ENCODE measurements at regions not wholly inside any gene's neighbourhood (a gene's known extent, or its start where the extent isn't known, plus 50 kb on each side); places are given as distances from the start of the nearest gene placed in this dataset.

DNA sequence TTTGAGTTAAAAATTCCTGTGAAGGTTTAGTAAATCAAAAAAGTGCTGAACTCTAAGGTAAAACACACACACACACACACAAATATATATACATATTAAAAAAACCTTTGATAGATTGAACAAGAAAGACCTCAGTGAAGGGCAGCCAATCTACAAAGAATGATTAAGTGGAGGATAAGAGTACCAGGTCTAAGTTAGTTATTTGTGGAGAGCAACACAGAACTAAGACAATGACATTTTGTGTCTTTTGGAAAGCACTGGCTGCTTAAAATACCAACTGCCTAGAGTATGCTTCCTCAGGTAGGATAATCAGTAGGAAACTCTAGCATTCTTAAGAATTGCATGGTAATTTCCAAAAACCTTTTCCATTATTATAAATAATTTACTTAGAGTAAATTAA is 481.4 kb upstream of the SYT4 start:
- no peak for DNase-seq (ENCODE audit: low spot score)
- no peak overlapping the region for H3K4me3 ChIP-seq
- TF ChIP-seq, protein P1, sequence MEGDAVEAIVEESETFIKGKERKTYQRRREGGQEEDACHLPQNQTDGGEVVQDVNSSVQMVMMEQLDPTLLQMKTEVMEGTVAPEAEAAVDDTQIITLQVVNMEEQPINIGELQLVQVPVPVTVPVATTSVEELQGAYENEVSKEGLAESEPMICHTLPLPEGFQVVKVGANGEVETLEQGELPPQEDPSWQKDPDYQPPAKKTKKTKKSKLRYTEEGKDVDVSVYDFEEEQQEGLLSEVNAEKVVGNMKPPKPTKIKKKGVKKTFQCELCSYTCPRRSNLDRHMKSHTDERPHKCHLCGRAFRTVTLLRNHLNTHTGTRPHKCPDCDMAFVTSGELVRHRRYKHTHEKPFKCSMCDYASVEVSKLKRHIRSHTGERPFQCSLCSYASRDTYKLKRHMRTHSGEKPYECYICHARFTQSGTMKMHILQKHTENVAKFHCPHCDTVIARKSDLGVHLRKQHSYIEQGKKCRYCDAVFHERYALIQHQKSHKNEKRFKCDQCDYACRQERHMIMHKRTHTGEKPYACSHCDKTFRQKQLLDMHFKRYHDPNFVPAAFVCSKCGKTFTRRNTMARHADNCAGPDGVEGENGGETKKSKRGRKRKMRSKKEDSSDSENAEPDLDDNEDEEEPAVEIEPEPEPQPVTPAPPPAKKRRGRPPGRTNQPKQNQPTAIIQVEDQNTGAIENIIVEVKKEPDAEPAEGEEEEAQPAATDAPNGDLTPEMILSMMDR (IDR thresholded peaks at IDR 0.05): no peak
- no peak overlapping the region for H3K27ac ChIP-seq

DNA sequence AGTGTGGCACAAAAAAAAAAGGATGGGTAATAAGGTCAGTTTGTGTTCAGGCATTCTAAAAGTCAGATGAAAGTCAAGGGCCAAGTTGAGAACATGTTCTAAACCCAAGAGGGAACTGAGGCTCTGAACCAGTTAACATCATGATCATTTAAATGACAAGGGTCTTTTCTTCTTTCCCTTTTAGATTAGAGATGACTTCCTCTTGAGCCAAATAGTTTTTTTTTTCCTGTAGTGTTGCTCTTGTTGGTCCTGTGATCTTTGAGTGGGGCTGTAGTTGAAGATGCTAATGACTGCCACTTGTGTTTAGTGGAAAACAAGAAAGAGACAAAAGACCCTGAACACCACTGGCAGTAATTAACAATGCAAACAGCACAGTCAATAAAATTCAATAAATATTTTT is 482.7 kb upstream of the SYT4 start:
- H3K4me3 ChIP-seq: no peak overlapping the region
- TF ChIP-seq, protein P1 (IDR thresholded peaks at IDR 0.05): no peak
- H3K27ac ChIP-seq: no peak overlapping the region
- DNase-seq (ENCODE audit: low spot score): no peak

DNA sequence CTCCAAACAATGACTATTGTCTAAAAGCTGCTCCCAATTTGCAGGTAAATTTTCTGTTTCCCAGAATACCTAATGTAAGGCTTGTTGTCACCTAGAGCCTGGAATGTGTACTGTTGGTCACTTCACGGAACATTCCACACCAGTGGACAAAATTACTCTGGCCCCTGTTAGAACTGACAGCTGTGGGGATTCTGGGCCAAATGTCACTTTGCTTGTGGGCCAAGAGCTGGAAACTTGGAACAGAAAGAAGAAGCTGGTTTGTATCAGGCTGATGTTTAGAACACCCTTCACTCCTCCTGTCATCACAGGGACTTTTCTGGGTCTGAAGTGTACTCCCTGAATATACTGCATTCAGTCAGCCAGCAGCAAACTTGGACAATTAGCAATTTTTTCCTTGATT is 495.6 kb upstream of the SYT4 start:
- TF ChIP-seq, protein P1 (IDR thresholded peaks at IDR 0.05): no peak
- no peak overlapping the region for H3K27ac ChIP-seq
- no peak overlapping the region for H3K4me3 ChIP-seq
- no peak for DNase-seq (ENCODE audit: low spot score)

DNA sequence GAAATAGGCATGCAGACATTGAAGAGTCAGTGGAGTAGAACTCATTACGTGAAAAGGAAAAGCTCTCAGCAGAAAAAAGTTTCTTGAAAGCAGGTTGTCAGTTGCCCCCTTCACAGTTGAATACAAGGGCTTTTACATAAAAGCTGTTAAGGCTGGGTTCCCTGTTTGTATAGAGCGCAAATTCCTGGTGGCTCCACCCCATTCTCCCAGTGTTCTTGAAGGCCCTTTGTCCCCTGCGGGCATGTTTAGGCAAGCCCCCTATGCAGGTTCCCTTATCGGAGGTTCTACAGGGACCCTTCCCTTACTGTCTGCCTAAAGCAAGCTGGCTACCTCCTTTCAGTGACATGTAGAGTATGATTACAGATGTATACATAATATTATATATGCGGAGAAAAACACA is 497.2 kb upstream of the SYT4 start:
- Histone ChIP-seq H3K4me3 (no peak overlapping the region), H3K27ac (no peak overlapping the region)
- TF ChIP-seq, protein P1 (IDR thresholded peaks at IDR 0.05): no peak
- DNase-seq (ENCODE audit: low spot score): no peak

- TF ChIP-seq, protein P1 (IDR thresholded peaks at IDR 0.05): no peak
- Histone ChIP-seq H3K4me3 (no peak overlapping the region), H3K27ac (no peak overlapping the region)
- DNase-seq (ENCODE audit: low spot score): no peak
These were observed 498.3 kb upstream of the SYT4 start for GRCh38 chr18:43775591-43775990.

GRCh38 chr18:43776997-43777396 is 499.7 kb upstream of the SYT4 start:
- DNase-seq (ENCODE audit: low spot score): no peak
- H3K4me3 ChIP-seq: no peak overlapping the region
- TF ChIP-seq, protein P1 (IDR thresholded peaks at IDR 0.05): no peak
- H3K27ac ChIP-seq: no peak overlapping the region

DNA sequence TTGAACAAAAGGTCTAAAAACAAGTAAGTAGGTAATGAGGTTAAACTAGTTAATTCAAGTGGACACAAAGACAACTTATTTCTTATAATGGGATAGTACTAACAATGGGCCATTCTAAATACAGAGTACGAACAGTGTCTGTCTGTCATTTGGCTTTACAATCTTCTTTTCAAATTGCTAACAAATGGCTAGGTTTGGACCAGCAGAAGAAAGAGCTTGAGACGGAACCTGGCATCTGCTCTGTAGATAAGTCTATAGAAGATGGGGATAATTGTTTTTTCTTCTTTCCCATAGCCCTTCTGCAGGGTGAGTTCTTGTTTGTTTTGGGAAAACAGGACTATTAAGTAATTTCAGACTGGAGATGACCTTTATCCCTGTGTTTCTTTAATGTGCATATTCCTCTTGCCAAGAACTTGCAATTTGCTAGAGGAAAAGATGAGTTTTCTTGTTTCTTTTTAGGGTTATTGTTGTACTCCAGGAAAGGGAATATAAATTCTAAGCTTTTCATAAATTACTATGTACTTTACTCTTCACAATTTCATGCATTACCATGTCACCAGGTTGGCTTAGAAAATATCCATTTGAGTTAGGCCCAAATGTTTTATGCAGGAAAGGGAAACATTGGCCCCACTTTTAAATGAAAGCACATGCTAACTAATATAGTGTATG is 500.5 kb upstream of the SYT4 start:
- Histone ChIP-seq H3K27ac (no peak overlapping the region), H3K4me3 (no peak overlapping the region)
- TF ChIP-seq, protein P1 (IDR thresholded peaks at IDR 0.05): no peak
- DNase-seq (ENCODE audit: low spot score): no peak

All from coronary artery (tissue), 2 donors.